ENCODE measurements at regions not wholly inside any gene's neighbourhood (a gene's known extent, or its start where the extent isn't known, plus 50 kb on each side); places are given as distances from the start of the nearest gene placed in this dataset.
A peak's percentile ranks its signal among the peaks of the same experiment; 100 is the strongest.
"Not testable (repeated sequence)": the region's sequence is repeated elsewhere in the genome, so short reads cannot be mapped to it uniquely, and the experiment has no call there.

DNA sequence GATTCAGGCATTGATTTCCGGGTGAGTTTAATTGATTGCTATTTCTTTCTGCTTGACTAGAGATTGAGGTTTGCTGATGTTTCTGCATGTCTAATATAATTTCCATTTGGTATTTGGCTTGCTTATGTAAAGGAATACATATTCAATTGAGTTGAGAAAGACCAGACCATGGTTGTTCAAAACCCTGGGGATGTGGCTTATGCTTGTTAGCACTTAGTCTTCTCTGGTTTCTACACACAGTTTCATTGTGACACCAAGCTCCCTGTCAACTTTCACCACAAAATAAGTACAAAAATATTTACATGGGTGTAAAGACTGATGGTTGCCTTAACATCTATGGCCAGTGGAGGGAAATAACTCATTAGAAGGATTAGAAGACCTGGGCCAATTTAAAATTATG lies 209.6 kb downstream of the CDH26 start:
- no peak for DNase-seq (ENCODE audit: low read depth)

DNA sequence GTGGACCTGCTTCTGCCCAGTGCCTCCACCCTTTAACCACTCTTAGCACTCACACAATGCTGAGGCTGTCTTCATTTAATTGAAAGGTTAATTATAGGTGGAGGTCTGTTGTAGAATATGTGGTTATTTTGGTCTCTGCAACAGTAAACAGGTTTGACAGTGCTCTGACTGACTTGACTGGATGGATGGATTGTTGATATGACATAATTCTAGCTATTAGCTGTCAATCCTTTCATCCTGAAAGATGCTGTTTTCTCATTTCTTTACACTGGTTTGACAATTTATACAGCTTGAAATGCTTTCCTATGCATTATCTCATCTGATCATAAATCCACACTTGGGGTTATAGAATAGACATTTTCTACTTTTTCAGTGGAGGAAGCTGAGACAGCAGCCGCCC lies 210.7 kb downstream of the CDH26 start:
- DNase-seq (ENCODE audit: low read depth) = no peak

DNA sequence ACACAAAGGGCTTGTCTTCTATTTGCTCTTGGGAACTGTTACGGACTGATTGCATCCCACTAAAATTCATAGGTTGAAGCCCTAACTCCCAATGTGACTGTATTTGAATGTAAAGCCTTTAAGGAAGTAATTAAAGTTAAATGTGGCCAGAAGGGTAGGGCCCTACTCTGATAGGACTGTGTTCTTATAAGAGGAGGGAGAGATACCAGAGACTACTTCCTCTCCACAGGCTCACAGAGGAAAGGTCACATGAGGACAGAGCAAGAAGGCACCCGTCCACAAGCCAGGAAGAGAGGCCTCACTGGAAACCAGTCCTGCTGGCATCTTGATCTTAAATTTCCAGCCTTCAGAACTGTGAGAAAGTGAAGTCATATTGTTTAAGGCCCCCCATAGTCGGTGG lies 211.9 kb downstream of the CDH26 start:
- DNase-seq (ENCODE audit: low read depth) = no peak

DNA sequence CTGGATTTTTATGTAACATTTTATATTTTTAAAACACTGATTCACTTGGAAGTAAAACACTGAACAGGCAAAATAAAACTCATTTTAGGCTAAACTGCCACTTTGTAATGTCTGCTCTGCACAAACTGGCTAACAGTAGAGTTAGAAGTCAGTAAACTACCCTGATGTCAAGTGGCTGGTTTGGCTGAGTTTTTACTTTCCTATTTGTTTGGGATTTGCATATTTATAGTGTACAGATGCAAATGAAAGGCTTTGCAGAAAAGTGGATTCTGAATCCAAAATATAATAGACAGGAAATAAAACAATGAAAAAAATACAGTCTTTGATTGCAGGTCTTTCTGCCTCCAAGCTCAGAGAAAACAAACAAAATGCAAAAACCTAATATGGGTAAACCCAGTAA lies 213.1 kb downstream of the CDH26 start:
- DNase-seq (ENCODE audit: low read depth) = no peak

DNA sequence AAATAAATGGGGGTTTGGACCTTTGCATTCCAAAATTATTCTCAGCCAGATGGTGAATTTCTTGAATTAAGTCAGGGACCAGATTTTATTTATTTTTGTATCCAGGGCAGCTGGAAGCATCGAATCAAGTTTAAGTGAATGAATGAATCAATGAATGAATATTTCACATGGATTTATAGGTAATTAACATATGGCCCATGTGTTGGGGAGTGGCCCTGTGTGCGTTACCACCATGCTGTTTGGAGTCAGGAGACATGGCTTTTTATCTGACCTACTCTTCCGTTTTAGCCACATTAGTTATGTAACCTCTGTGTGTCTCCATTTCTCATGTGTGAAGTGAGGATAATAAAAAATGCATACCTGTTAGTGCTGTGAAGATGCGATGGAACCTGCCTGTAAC lies 213.5 kb downstream of the CDH26 start:
- DNase-seq (ENCODE audit: low read depth) = no peak

DNA sequence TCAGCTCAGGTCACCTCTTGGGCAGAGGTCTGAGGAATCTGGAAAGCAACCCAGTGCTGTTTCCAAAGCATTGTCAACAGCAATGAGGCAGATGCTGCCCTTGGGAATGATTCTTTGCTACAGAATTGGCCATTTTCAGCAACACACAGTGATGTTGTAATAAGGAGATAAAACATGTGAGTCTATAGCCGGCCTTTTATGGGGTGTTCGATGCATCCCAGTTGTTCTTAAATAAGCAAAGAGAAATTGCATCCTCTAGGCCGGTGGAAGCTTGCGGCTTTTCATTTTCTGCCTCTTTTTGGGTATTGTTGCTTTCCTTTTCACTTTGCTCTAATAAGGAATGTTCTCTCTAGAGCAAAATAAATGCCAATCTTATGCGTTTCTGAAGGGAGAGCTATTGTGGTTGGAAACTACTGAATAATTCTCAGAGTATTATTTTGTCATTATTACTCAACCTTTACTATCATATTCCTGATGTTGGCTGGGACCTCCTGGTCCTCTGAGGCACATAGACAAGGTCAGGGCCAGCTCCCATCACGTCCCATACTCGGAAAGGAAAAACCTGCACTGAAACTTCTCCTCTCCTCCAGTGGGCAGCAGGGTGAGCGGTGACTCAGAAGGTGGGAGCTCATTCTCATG lies 214.2 kb downstream of the CDH26 start:
- no peak for DNase-seq (ENCODE audit: low read depth)

DNA sequence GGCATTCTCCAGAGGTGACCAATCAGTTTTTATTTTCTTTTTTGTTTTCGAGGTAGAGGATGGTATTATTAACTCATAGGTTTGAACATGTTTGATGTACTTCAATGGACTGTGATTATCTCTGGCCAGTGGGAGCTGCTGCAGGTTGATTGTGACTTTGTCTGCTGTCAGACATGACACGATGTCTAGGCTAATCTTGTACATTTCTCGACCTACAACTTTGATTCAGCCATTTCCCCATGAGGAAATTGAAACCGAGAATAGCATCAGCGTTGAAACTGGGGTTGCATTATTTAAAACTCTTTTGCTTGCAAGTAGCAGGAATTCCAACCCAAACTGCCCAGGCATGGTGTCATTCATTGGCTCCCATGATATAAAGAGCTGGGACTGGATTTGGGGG lies 218.9 kb downstream of the CDH26 start:
- DNase-seq (ENCODE audit: low read depth) = no peak

DNA sequence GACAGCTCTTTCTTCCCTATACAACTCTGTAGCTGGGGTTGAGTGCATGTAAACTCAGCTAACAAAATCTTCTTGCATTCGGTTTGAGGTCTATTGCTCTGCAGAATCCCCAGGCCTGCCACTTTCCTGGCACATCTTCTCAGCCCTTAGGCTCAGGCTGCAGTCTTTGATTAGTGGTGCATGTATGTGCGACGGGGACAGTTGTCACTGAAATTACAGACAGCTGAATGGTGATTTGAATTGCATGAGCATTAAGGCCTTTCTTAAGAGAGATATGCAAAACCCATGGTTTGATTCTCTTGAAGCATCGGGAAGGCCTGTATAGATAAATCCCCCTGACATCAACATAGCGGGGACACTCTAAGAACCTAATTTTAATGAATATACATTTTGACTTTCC lies 222.8 kb downstream of the CDH26 start:
- no peak for DNase-seq (ENCODE audit: low read depth)

DNA sequence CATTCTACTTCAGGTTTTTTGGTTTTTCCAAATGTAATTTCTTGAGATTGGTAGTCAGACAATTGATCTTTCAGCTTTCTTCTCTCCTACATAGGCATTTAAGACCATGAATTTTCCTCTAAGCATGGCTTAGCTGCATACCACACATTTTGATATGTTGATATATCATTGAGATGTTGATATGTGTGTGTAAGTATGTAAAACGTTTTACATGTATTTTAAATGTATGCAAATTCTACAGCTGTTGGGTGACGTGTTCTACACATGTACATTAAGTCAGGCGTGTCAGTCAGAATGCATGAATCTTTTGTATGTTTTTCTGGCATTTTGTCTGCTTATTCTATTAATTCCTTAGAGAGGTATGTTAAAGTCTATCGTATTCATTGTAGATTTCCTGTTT lies 228.2 kb downstream of the CDH26 start:
- no peak for DNase-seq (ENCODE audit: low read depth)

DNA sequence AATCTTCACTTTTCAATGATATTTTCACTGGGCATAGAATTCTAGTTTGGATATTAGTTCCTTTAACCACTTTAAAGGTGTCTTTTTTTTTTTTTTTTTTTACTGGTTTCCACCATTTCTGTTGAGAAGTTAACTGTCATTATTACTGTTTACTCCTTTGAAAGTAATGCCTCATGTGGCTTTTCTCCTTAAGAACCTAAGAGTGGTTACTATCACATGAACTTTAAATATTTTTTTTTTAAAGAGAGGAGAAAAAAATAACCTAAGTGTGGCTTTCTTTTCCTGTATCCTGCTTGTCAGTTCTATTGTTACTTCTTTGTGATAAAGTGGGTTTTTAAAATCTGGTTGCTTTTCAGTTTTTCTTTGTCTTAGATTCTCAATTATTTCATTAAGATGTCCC lies 229.5 kb downstream of the CDH26 start:
- DNase-seq (ENCODE audit: low read depth) = no peak

DNA sequence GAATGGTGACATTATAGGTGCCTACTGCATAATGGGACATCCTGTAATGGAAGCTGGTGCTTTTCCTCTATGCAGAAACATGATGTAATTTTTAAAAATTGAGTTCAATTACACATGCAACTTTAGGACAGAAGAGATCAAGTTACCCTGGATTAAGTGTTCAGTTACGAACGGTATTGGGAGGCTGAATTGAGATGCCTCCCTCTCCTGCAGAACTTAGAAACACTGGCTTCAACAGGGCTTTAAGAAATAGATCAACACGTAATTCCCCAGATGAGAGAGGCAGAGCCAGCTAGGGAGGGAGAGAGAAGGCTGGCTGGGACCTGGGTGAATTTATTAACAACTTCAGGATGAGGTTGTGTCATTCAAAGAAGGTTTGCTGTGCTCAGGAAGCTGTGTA lies 232.8 kb downstream of the CDH26 start:
- no peak for DNase-seq (ENCODE audit: low read depth)

DNA sequence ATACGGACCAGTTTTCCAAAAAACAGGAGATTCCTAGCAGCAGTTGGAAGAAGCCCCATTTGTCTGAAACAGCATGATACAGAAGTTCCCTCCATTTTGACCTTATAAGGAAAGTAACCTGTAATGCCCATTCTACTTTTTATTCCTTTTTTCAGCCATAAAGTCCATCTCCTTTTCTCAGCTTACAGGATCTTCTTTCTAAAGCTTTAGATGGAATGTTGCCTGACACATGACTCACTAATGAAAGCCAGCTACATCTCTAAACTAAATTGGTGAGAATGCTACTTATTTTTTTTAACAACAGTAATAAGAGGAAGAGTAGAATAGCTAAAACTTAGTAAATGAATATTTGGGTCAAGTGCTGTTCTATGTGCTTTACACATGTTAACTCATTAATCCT lies 234.1 kb downstream of the CDH26 start:
- DNase-seq (ENCODE audit: low read depth) = no peak

DNA sequence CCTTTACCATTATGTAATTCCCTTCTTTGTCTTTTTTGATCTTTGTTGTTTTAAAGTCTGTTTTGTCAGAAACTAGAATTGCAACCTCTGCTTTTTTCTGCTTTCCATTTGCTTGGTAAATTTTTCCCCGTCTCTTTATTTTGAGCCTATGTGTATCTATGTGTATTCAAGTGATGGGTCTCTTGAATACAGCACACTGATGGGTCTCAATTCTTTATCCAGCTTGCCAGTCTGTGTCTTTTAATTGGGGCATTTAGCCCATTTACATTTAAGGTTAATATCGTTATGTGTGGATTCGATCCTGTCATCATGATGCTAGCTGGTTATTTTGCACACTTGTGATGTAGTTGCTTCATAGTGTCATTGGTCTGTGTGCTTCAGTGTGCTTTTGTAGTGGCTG lies 240.9 kb downstream of the CDH26 start:
- not testable (repeated sequence) for DNase-seq (ENCODE audit: low read depth)

DNA sequence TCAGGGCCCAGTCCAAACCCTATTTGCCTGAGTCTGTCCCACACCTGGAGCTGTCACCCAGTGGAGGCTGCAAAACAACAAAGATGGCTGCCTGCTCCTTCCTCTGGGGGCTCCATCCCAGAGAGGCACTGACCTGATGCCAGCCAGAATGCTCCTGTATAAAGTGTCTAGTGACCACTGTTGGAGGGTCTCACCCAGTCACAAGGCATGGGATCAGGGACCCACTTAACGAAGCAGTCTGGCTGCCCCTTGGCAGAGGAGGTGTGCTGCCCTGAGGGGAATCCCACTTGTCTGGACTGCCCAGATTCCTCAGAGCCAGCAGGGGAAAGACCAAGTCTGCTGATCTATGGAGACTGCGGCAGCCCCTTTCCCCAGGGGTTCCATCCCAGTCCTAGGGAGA lies 241.6 kb downstream of the CDH26 start:
- DNase-seq (ENCODE audit: low read depth) = no peak

DNA sequence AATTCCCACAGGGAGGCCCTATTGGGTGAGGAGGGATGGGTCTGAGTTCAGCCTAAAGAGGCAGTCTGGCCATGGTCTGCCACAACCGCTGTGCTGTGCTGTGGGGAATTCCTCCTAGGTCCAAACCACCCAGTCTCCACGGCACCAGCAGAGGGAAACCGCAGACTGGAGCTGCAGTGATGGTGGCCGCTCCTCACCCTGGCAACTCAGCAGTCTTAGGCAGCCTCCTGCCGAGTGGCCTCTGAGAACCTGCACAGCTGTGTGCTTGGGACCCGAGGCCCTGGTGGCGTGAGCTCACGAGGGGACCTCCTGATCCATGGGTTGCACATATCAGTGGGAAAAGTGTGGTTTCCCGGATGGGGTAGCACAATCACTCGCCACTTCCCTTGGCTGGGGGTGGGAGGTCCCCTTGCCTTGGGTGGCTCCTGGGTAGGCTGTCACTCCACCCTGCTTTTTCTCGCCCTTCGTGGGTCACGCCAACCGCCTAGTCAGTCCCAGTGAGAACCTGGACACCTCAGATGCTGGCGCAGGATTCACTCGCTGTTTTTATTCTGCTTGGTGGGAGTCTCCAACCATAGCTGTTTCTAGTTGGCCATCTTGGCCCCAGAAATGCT lies 242.2 kb downstream of the CDH26 start:
- no peak for DNase-seq (ENCODE audit: low read depth)

DNA sequence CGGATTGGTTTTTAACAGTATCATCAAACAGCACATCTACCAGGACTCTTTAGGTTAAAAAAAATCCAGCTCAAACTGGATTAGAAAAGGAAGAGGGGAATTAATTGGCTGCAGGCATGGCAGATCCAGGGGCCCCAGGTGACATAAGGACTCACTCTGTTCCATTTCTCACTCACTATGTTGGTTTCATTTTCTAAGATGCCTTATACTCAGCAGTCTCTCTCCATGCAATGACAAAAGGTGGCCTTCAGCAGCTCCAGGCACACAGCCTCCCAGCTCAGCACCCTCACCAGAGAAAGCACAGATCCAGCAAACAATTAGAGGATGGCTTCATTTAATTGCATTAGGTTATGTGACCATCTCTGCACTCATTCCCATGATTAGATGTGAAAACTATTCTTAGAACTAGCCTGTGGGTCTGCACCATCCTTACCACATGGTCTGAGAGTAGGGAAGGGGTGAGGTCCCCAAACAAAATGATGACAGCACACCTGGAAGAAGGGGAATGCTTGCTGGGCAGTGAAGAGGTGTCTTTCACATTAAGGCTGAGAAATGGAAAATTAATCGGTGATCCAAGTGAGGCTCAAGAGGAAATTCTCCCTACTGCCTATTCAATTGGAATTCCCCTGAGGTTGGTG lies 243.1 kb downstream of the CDH26 start:
- no peak for DNase-seq (ENCODE audit: low read depth)

DNA sequence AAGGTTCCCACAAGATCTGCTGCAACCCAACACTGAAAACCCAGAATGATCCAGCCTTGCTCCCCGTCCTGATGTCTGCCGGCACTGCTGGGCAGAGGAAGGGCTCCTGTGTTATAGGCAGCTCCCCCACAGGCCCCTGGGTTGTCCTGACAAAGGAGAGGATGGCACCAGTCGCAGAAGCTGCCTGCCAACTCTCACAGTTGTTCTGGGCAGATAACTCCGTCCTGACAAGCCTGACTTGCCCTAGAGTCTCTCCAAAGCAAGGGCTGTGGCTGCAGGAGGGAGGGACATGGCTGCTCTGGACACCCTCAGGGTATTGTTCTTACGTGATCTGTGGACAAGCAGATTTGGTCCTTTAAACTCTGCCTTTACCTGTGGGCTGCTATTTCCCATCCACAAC lies 243.8 kb downstream of the CDH26 start:
- no peak for DNase-seq (ENCODE audit: low read depth)

DNA sequence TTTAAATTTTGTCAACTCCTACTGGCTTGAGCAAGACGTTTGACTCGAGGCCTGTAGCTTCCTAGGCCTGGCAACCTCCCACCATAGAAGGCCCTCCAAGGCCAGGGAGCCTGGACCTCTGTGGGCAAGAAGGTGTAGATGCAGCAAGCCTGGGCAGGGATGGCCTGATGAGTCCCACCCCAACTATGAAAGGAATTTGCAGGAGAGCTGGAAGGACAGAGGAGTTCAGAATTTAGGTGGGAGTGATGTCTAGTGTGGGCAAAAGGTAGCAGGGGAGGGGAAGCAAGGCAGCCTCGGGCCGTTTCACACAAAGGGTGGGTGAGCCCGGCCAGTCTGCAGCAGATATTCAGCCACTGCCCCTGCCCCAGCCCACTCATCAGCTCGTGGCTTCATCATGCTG lies 245.2 kb downstream of the CDH26 start:
- DNase-seq (ENCODE audit: low read depth) = peak; percentile 24

DNA sequence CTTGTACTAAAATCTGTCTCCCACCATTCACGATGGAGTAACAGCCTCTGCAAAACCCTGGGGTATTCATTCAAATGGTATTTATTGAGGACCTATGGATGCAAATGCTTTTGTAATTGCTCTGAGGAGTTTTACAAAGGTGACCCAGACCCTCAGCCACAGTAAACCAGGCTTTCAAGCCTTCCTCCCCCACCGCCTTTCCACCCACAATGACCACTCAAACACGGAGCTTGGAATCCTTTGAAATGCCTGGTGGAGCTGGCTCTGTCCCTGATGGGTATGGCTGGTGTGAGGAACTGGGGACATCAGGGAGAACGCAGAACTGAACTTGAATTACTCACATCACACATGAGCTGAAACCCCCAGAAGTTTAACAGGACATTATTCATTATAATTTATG lies 246.4 kb downstream of the CDH26 start:
- no peak for DNase-seq (ENCODE audit: low read depth)

DNA sequence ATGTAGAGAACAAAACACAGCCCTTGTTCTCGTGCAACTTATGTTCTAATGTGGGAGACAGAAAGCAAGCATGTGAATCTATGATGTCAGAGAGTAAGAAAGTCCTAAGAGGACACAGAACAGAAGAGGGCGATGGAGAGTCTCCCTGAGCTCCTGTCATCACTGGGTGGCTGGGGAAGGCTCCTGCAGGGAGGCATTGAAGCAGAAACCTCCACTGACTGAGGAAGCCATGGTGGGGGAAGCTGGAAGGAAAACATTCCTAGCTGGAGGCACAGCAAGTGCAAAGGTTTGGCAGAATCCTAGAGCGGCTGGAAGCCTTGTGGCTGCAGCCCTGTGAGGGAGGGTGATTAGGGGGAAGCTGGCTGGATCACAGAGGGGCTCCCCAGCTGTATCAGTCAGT lies 248.0 kb downstream of the CDH26 start:
- peak; percentile 57 for DNase-seq (ENCODE audit: low read depth)

DNA sequence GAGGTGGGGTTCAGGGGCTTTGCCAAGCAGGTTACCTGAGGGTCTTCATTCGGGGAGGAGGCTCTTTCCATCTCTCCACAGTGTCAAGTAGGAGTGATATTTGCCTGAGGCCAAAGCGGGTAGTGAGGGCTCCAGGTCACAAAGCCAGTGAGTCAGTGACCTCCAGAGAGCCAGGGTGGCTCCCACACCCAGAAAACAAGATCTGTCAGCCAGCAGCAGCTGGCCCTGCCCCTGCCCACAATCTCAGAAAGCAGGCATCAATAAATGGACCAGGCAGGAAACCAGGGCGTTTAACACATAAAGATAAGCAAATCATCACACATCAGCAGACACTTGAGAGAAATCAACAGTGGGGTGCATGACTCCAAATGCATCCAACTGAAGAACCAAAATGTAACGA lies 250.8 kb downstream of the CDH26 start:
- DNase-seq (ENCODE audit: low read depth) = no peak

DNA sequence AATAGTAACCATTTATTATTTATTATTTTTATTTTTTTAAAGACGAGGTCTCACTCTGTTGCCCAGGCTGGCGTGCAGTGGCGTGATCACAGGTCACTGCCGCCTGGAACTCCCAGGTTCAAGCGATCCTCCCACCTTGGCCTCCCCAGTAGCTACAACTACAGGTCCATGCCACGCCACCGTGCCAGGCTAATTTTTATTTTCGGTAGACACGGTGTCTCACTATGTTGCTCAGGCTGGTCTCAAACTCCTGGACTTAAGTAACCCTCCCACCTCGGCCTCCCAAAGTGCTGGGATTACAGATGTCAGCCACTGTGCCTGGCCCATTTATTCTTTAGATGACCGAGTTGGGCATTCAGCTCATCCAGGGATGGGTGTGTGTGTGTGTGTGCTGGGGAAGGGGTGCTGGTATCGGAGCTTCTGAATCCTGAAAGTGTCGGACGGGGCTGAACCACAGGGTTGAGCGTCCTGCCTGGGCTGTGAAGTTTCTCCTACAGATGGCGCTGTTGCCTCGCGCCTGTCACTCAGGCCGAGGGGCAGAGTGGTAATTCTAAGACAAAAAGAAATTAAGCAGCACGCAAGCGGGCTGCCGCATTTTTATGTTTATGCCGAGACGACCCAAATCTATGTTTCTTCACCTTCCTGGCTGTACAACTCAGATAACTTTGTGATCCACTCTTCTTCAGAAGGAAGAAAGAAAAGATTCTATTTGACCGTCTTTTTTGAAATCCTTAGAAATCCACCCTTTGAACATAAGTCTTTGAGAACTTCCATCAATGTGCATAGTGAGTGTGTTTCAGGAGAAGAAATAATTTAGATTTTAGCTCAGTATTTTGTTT lies 252.8 kb downstream of the CDH26 start:
- DNase-seq (ENCODE audit: low read depth) = peak; percentile 70
